Mesothelial cell of epicardium (in vitro differentiated cells): ENCODE measurements at regions not wholly inside any gene's neighbourhood (a gene's known extent, or its start where the extent isn't known, plus 50 kb on each side); places are given as distances from the start of the nearest gene placed in this dataset.

ENCODE experiments used
- DNase-seq, 2 experiments: peaks; one replicate each; pipeline ENCODE4 v3.0.0; 2021; ENCODE audit warnings: low spot score in 2 of 2; ENCODE audit not compliant: unreplicated experiment in 2 of 2
- H3K27ac Mint-ChIP-seq: 2 replicates; pipeline ENCODE4 v1.8.0; 2021; ENCODE audit warnings: mixed read lengths
- H3K27me3 Mint-ChIP-seq: 2 replicates; pipeline ENCODE4 v1.8.0; 2021; ENCODE audit warnings: low read depth, mixed read lengths
- H3K36me3 Mint-ChIP-seq: 2 replicates; pipeline ENCODE4 v1.8.0; 2021; ENCODE audit warnings: mixed read lengths
- H3K4me1 Mint-ChIP-seq: 2 replicates; pipeline ENCODE4 v1.8.0; 2021; ENCODE audit warnings: mixed read lengths
- H3K4me3 Mint-ChIP-seq: 2 replicates; pipeline ENCODE4 v1.8.0; 2021; ENCODE audit warnings: mild to moderate bottlenecking, moderate library complexity, mixed read lengths
- H3K9me3 Mint-ChIP-seq: 2 replicates; pipeline ENCODE4 v1.8.0; 2021; ENCODE audit warnings: mixed read lengths
- CTCF ChIP-seq: fragments of 200-600 bp; sonication (generic); IDR thresholded peaks from one replicate; pipeline ENCODE4 v1.5.0; 2021; ENCODE audit warnings: antibody characterized with exemption; ENCODE audit not compliant: unreplicated experiment

- Mint-ChIP-seq H3K27me3 (no peaks in the 10 kb centered on the region), H3K9me3 (peaks cover 5% of the 10 kb centered on the region), H3K4me1 (peaks cover 44% of the 10 kb centered on the region), H3K36me3 (peaks cover 3% of the 10 kb centered on the region), H3K4me3 (no peak overlapping the region), H3K27ac (peak overlapping the region; percentile 35)
- TF ChIP-seq CTCF = no peak
- no peak for DNase-seq
Observed at GRCh38 chr1:56202796-56203492, 376.4 kb downstream of the PLPP3 start.

- Mint-ChIP-seq H3K36me3 (peaks cover 3% of the 10 kb centered on the region), H3K27me3 (no peaks in the 10 kb centered on the region), H3K9me3 (peaks cover 5% of the 10 kb centered on the region), H3K4me1 (peaks cover 44% of the 10 kb centered on the region), H3K27ac (no peak overlapping the region), H3K4me3 (no peak overlapping the region)
- no peak for TF ChIP-seq CTCF
- DNase-seq = no peak
Observed at GRCh38 chr1:56202186-56202585, 377.2 kb downstream of the PLPP3 start.

- no peak overlapping the region for H3K27ac Mint-ChIP-seq
- TF ChIP-seq CTCF = no peak
- no peak overlapping the region for H3K4me3 Mint-ChIP-seq
- H3K27me3 Mint-ChIP-seq = no peaks in the 10 kb centered on the region
- no peaks in the 10 kb centered on the region for H3K36me3 Mint-ChIP-seq
- peaks cover 47% of the 10 kb centered on the region for H3K4me1 Mint-ChIP-seq
- H3K9me3 Mint-ChIP-seq = no peaks in the 10 kb centered on the region
- no peak for DNase-seq
Observed at GRCh38 chr1:56200896-56201295, 378.5 kb downstream of the PLPP3 start.

- Mint-ChIP-seq H3K27me3 (no peaks in the 10 kb centered on the region), H3K4me1 (peaks cover 47% of the 10 kb centered on the region), H3K9me3 (no peaks in the 10 kb centered on the region), H3K27ac (peak overlapping the region; percentile 43), H3K36me3 (no peaks in the 10 kb centered on the region), H3K4me3 (no peak overlapping the region)
- DNase-seq = no peak
- no peak for TF ChIP-seq CTCF
Observed at GRCh38 chr1:56200442-56200841, 378.9 kb downstream of the PLPP3 start.

GRCh38 chr1:56199956-56200355 is 379.4 kb downstream of the PLPP3 start:
- no peaks in the 10 kb centered on the region for H3K36me3 Mint-ChIP-seq
- H3K9me3 Mint-ChIP-seq = no peaks in the 10 kb centered on the region
- no peaks in the 10 kb centered on the region for H3K27me3 Mint-ChIP-seq
- no peak for DNase-seq
- H3K27ac Mint-ChIP-seq = peak overlapping the region; percentile 54
- TF ChIP-seq CTCF = no peak
- H3K4me1 Mint-ChIP-seq = peaks cover 47% of the 10 kb centered on the region
- no peak overlapping the region for H3K4me3 Mint-ChIP-seq
